Lung (tissue), 11 donors: ENCODE measurements at regions not wholly inside any gene's neighbourhood (a gene's known extent, or its start where the extent isn't known, plus 50 kb on each side); places are given as distances from the start of the nearest gene placed in this dataset.

ENCODE experiments used
- ATAC-seq: fragments of 200-7000 bp; cut with Tn5 transposase; one replicate; pipeline ENCODE4 v1.9.1; 2020; ENCODE audit warnings: moderate number of reproducible peaks; ENCODE audit not compliant: insufficient read depth, low FRiP score
- DNase-seq, 3 donors: peaks; one replicate each; pipeline ENCODE4 v3.0.0-alpha.2; 2013 to 2017
- H3K27ac ChIP-seq, 2 donors: one replicate each; pipeline ENCODE4 v1.5.1; 2013; ENCODE audit warnings: mild to moderate bottlenecking in 2 of 2, moderate library complexity in 2 of 2, control low read depth in 1 of 2, inconsistent platforms in 1 of 2, low read depth in 1 of 2, low read length in 1 of 2
- H3K27me3 ChIP-seq, 3 donors: one replicate each; pipeline ENCODE4 v1.5.1; 2013; ENCODE audit warnings: low read length in 2 of 3; ENCODE audit not compliant: control insufficient read depth in 3 of 3, insufficient read depth in 3 of 3
- H3K36me3 ChIP-seq, 4 donors: one replicate each; pipeline ENCODE4 v1.5.1; 2013; ENCODE audit warnings: low read length in 4 of 4, mild to moderate bottlenecking in 1 of 4, moderate library complexity in 1 of 4; ENCODE audit not compliant: control insufficient read depth in 4 of 4, insufficient read depth in 4 of 4
- H3K4me1 ChIP-seq, 5 donors: one replicate each; pipeline ENCODE4 v1.5.1; 2013; ENCODE audit warnings: low read length in 5 of 5, mild to moderate bottlenecking in 2 of 5, moderate library complexity in 1 of 5; ENCODE audit not compliant: control insufficient read depth in 5 of 5, insufficient read depth in 5 of 5
- H3K4me3 ChIP-seq: one replicate; pipeline ENCODE4 v1.5.1; 2013; ENCODE audit warnings: mild to moderate bottlenecking, control low read depth, moderate library complexity
- H3K9ac ChIP-seq, 2 donors: one replicate each; pipeline ENCODE4 v1.5.1; 2013; ENCODE audit warnings: low read length in 2 of 2, control low read depth in 1 of 2; ENCODE audit not compliant: insufficient read depth in 1 of 2
- H3K9me3 ChIP-seq, 4 donors: one replicate each; pipeline ENCODE4 v1.5.1; 2013; ENCODE audit warnings: low read length in 3 of 4, mild to moderate bottlenecking in 1 of 4, moderate library complexity in 1 of 4; ENCODE audit not compliant: control insufficient read depth in 4 of 4, insufficient read depth in 3 of 4
- WGBS, 2 donors: extraction: QIAGEN DNeasy Blood & Tissue Kit; methylation state at CpG; one replicate each; pipeline ENCODE4 v1.1.7; 2013; 5-methylcytosine and 5-hydroxymethylcytosine counted together
- TF ChIP-seq, protein P1 (sequence below): IDR thresholded peaks from 2 replicates; pipeline ENCODE4 v1.5.1; 2012; ENCODE audit warnings: mild to moderate bottlenecking; ENCODE audit errors: control extremely low read depth, extremely low read depth
- donor health status: control.
- donor health status: control.
- donor health status: Bipolar disorder and iron deficiency.
- donor health status: healthy.
- donor health status: DM: yes; HTN: yes; CAD: no.

GRCh38 chr6:112649853-112650252 lies 302.7 kb downstream of the RFPL4B start:
- WGBS, 2 donors, result 33 to 54% methylated on average over 2 of the region's 2 CpGs
- Histone ChIP-seq H3K9ac (no peak overlapping the region), H3K27ac (no peak overlapping the region), H3K36me3 (no peaks in the 10 kb centered on the region), H3K9me3 (no peaks in the 10 kb centered on the region), H3K27me3 (no peaks in the 10 kb centered on the region), H3K4me3 (no peak overlapping the region), H3K4me1 (peaks cover 0 to 2% (median 0%) of the 10 kb centered on the region in 5 donors)
- ATAC-seq, result no peak
- DNase-seq, result no peak
- TF ChIP-seq, protein P1, sequence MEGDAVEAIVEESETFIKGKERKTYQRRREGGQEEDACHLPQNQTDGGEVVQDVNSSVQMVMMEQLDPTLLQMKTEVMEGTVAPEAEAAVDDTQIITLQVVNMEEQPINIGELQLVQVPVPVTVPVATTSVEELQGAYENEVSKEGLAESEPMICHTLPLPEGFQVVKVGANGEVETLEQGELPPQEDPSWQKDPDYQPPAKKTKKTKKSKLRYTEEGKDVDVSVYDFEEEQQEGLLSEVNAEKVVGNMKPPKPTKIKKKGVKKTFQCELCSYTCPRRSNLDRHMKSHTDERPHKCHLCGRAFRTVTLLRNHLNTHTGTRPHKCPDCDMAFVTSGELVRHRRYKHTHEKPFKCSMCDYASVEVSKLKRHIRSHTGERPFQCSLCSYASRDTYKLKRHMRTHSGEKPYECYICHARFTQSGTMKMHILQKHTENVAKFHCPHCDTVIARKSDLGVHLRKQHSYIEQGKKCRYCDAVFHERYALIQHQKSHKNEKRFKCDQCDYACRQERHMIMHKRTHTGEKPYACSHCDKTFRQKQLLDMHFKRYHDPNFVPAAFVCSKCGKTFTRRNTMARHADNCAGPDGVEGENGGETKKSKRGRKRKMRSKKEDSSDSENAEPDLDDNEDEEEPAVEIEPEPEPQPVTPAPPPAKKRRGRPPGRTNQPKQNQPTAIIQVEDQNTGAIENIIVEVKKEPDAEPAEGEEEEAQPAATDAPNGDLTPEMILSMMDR, result no peak

DNA sequence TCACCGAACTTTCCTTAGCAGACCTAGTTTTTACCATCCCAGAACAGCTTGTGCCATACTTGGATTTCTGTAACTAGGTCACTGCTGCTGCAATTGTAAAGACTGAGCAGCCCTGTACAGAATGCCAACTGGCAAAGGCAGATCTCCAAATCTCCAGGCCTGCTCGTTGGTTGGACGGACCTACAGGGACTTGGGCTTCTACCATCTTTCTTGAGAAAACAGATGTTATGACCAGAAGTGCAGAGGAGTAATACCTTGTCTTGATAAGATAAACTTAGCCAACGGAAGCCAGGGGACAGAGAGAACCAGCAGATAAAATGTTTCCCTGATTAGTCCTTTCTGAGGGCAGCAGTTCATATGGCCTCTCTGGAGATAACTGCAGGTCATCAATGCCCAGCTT lies 304.1 kb downstream of the RFPL4B start:
- 80 to 90% methylated on average over 4 of the region's 4 CpGs for WGBS, 2 donors
- no peaks in the 10 kb centered on the region for H3K9me3 ChIP-seq
- no peak for ATAC-seq

DNA sequence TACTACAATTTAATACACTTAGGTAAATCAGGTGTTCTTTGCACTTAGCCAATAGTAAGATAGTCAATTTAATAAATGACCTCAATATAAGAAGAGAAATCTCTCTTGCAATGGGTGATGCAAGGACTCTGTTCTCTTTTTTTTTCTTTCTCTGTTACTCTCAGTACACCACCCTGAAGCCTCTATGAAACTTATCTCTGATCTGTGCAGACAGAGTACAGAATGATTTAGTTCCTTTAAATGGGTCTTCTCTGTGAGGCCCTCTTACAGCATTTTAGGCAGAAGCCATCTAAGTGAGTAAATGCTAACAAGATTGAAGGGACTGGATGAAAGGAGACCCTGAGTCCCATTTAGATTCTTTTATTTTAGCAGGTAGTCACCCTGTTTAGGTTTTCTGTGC lies 312.8 kb downstream of the RFPL4B start:
- H3K4me3 ChIP-seq, result no peak overlapping the region
- no peak for DNase-seq
- H3K36me3 ChIP-seq, result no peaks in the 10 kb centered on the region
- no peak overlapping the region for H3K9ac ChIP-seq
- H3K27me3 ChIP-seq, result no peaks in the 10 kb centered on the region
- TF ChIP-seq, protein P1, result no peak
- no peaks in the 10 kb centered on the region for H3K9me3 ChIP-seq
- no peak for ATAC-seq
- no peak overlapping the region for H3K27ac ChIP-seq
- H3K4me1 ChIP-seq, result no peaks in the 10 kb centered on the region

More for the DNA sequence above, 304.1 kb downstream of the RFPL4B start:
- no peak for DNase-seq
- Histone ChIP-seq H3K9ac (no peak overlapping the region), H3K4me3 (no peak overlapping the region), H3K36me3 (no peaks in the 10 kb centered on the region), H3K27me3 (no peaks in the 10 kb centered on the region), H3K4me1 (peaks cover 0 to 2% (median 0%) of the 10 kb centered on the region in 5 donors), H3K27ac (no peak overlapping the region)
- TF ChIP-seq, protein P1, result no peak

DNA sequence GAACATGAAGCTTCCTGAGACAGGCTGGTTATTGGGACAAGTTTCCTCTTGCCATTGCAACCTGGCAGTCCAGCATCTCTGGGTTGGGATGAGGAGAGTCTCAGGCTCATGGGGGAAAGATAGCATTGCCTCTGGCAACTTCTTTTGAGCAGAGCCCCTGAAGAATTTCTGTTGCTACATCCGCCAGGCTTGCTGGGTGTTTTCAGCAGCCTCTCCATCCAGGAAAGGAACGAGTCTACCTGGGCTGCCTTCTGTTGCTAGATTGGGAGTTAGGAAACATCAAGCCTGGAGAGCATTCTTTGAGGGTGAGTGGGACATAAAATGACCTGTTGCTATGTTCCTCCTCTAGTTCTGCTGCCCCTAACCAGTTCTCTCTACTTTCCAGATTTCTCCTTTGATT lies 313.5 kb downstream of the RFPL4B start:
- no peaks in the 10 kb centered on the region for H3K27me3 ChIP-seq
- H3K36me3 ChIP-seq, result no peaks in the 10 kb centered on the region
- no peak overlapping the region for H3K27ac ChIP-seq
- no peak overlapping the region for H3K9ac ChIP-seq
- TF ChIP-seq, protein P1, result no peak
- H3K4me1 ChIP-seq, result no peaks in the 10 kb centered on the region
- H3K9me3 ChIP-seq, result no peaks in the 10 kb centered on the region
- 84 to 90% methylated on average over 2 of the region's 2 CpGs for WGBS, 2 donors
- no peak overlapping the region for H3K4me3 ChIP-seq
- no peak for ATAC-seq
- no peak for DNase-seq
